Osteoblast (primary cell): ENCODE measurements at regions not wholly inside any gene's neighbourhood (a gene's known extent, or its start where the extent isn't known, plus 50 kb on each side); places are given as distances from the start of the nearest gene placed in this dataset.

ENCODE experiments used
- DNase-seq: peaks from one replicate; pipeline ENCODE4 v3.0.0; 2011; ENCODE audit warnings: low spot score, mixed read lengths; ENCODE audit not compliant: insufficient read length; ENCODE audit errors: missing footprints
- H2AFZ ChIP-seq: 2 replicates; pipeline ENCODE4 v1.6.0; 2011; ENCODE audit warnings: mild to moderate bottlenecking, low read length
- H3K27ac ChIP-seq: 2 replicates; pipeline ENCODE4 v1.5.1; 2011; ENCODE audit warnings: mild to moderate bottlenecking, low read depth, low read length, moderate library complexity
- H3K27me3 ChIP-seq: 2 replicates; pipeline ENCODE4 v1.6.0; 2012; ENCODE audit warnings: mild to moderate bottlenecking, control low read depth, inconsistent platforms, low read length, moderate library complexity; ENCODE audit not compliant: insufficient read depth
- H3K36me3 ChIP-seq: 2 replicates; pipeline ENCODE4 v1.5.1; 2011; ENCODE audit warnings: mild to moderate bottlenecking, low read length, control low read depth, moderate library complexity; ENCODE audit not compliant: insufficient read depth
- H3K4me1 ChIP-seq: 2 replicates; pipeline ENCODE4 v1.5.1; 2011; ENCODE audit warnings: mild to moderate bottlenecking, low read length, control low read depth, moderate library complexity; ENCODE audit not compliant: insufficient read depth
- H3K4me2 ChIP-seq: 2 replicates; pipeline ENCODE4 v1.6.0; 2011; ENCODE audit warnings: mild to moderate bottlenecking, low read length; ENCODE audit not compliant: insufficient read depth
- H3K4me3 ChIP-seq: fragments of 200-600 bp; sonication (generic); 3 replicates; pipeline ENCODE4 v1.5.1; 2012; ENCODE audit warnings: mild to moderate bottlenecking, low read length, inconsistent platforms; ENCODE audit not compliant: insufficient read depth
- H3K79me2 ChIP-seq: 2 replicates; pipeline ENCODE4 v1.6.0; 2012; ENCODE audit warnings: mild to moderate bottlenecking, low read length, control low read depth, inconsistent platforms; ENCODE audit not compliant: insufficient read depth
- H3K9me3 ChIP-seq: 2 replicates; pipeline ENCODE4 v1.5.1; 2011; ENCODE audit warnings: low read depth, low read length, control low read depth
- H4K20me1 ChIP-seq: 2 replicates; pipeline ENCODE4 v1.6.0; 2012; ENCODE audit warnings: mild to moderate bottlenecking, low read length, control low read depth; ENCODE audit not compliant: insufficient read depth
- TF ChIP-seq, protein P1 (sequence below): IDR thresholded peaks from 2 replicates; pipeline ENCODE4 v1.5.1; 2011; ENCODE audit warnings: mild to moderate bottlenecking, low read depth, low read length, moderate library complexity; ENCODE audit errors: extremely low read depth

DNA sequence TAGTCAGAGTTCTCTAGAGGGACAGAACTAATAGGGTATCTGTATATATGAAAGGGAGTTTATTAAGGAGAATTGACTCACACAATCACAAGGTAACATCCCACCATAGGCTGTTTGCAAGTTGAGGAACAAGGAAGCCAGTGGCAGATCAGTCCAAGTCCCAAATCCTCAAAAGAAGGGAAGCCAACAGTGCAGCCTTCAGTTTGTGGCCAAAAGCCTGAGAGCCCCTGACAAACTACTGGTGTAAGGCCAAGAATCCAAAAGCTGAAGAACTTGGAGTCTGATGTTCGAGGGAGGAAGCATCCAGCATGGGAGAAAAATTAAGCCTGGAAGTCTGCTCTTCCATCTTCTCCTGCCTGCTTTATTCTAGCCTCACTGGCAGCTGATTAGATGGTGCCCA is 1107.2 kb upstream of the CELF2 start:
- no peak for DNase-seq
- H3K4me1 ChIP-seq: no peaks in the 10 kb centered on the region
- H3K4me3 ChIP-seq: no peak overlapping the region
- no peaks in the 10 kb centered on the region for H3K27me3 ChIP-seq
- no peaks in the 10 kb centered on the region for H4K20me1 ChIP-seq
- TF ChIP-seq, protein P1, sequence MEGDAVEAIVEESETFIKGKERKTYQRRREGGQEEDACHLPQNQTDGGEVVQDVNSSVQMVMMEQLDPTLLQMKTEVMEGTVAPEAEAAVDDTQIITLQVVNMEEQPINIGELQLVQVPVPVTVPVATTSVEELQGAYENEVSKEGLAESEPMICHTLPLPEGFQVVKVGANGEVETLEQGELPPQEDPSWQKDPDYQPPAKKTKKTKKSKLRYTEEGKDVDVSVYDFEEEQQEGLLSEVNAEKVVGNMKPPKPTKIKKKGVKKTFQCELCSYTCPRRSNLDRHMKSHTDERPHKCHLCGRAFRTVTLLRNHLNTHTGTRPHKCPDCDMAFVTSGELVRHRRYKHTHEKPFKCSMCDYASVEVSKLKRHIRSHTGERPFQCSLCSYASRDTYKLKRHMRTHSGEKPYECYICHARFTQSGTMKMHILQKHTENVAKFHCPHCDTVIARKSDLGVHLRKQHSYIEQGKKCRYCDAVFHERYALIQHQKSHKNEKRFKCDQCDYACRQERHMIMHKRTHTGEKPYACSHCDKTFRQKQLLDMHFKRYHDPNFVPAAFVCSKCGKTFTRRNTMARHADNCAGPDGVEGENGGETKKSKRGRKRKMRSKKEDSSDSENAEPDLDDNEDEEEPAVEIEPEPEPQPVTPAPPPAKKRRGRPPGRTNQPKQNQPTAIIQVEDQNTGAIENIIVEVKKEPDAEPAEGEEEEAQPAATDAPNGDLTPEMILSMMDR: no peak
- H2AFZ ChIP-seq: no peak overlapping the region
- no peak overlapping the region for H3K27ac ChIP-seq
- no peak overlapping the region for H3K4me2 ChIP-seq
- no peaks in the 10 kb centered on the region for H3K79me2 ChIP-seq
- H3K9me3 ChIP-seq: no peaks in the 10 kb centered on the region
- no peaks in the 10 kb centered on the region for H3K36me3 ChIP-seq

DNA sequence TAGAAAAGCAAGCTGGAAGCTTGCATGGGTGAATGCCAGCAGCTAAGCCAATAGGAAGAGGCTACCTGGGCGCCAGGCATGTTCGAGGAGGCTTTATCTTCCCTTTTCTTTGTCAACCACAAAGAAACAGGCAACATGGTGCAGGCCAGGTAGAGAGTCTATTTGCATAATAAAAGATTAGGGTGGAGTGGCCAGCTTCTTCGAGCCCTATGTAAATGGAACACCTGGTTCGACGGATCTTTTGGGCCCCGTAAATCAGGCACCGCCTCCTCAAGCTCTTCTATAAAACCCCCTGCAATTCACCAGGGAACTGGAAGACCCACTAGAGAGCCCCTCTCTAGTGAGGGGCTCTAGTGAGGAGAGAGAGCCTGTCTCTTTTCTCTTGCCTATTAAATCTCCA is 1106.2 kb upstream of the CELF2 start:
- no peaks in the 10 kb centered on the region for H3K36me3 ChIP-seq
- no peaks in the 10 kb centered on the region for H4K20me1 ChIP-seq
- no peak overlapping the region for H2AFZ ChIP-seq
- H3K27ac ChIP-seq: no peak overlapping the region
- no peak overlapping the region for H3K4me2 ChIP-seq
- no peaks in the 10 kb centered on the region for H3K9me3 ChIP-seq
- TF ChIP-seq, protein P1: no peak
- H3K4me3 ChIP-seq: no peak overlapping the region
- no peak for DNase-seq
- no peaks in the 10 kb centered on the region for H3K27me3 ChIP-seq
- no peaks in the 10 kb centered on the region for H3K79me2 ChIP-seq
- no peaks in the 10 kb centered on the region for H3K4me1 ChIP-seq

DNA sequence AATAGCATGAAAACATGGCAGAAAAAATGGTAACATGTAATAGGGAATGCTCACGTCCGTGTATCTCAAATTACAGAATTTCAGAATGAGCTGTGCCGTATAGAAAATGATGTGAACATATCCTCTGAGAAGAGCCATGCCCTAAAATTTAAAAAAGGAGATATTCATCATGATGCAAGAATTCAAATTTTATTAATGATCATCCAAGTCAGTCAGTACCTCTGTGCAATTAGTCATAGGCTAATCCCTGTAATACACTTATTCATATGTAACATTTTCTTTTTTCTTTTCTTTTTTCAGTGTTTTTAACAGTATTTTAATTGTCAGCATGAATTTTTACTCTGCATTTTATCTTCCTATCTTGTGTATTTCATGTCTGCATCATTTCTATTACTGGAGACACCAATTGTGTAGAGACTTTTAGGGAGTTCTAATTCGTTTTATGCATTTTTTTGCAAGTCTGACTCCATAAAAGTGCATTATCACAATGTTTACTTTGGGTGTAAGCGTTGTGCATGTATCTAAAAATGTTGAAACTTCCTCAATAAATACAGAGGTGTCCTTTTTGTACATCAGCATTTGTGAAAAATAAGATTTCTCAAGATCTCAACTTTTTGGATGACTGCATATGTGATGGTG is 1103.7 kb upstream of the CELF2 start:
- TF ChIP-seq, protein P1: no peak
- no peak for DNase-seq
- Histone ChIP-seq H2AFZ (no peak overlapping the region), H3K4me1 (no peaks in the 10 kb centered on the region), H3K79me2 (no peaks in the 10 kb centered on the region), H3K36me3 (no peaks in the 10 kb centered on the region), H3K27ac (no peak overlapping the region), H4K20me1 (no peaks in the 10 kb centered on the region), H3K9me3 (no peaks in the 10 kb centered on the region), H3K4me3 (no peak overlapping the region), H3K27me3 (no peaks in the 10 kb centered on the region), H3K4me2 (no peak overlapping the region)

DNA sequence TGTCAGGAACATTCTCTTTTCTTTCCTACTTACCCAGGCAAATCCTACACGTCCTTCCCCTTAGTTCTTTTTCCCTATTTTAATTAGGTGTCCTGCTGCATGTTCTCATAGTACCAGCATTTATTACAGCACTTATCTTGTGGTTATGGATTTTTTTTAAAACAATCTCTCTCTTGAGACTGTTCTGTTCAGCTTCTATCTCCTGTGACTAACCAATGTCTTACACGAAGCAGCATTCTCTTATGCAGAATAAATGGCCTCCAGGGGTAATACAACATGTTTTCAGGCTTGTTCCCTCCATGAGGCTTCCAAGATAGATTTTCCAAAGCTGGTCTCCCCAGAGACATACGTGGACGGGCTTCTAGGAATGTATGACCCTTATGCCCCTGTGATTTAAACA is 1096.1 kb upstream of the CELF2 start:
- no peak overlapping the region for H3K27ac ChIP-seq
- no peak overlapping the region for H2AFZ ChIP-seq
- no peaks in the 10 kb centered on the region for H3K36me3 ChIP-seq
- TF ChIP-seq, protein P1: no peak
- no peak overlapping the region for H3K4me3 ChIP-seq
- no peaks in the 10 kb centered on the region for H3K4me1 ChIP-seq
- no peaks in the 10 kb centered on the region for H3K9me3 ChIP-seq
- H3K4me2 ChIP-seq: no peak overlapping the region
- no peaks in the 10 kb centered on the region for H4K20me1 ChIP-seq
- no peaks in the 10 kb centered on the region for H3K79me2 ChIP-seq
- H3K27me3 ChIP-seq: no peaks in the 10 kb centered on the region
- no peak for DNase-seq
